HG02943 (cell line): ENCODE measurements at regions not wholly inside any gene's neighbourhood (a gene's known extent, or its start where the extent isn't known, plus 50 kb on each side); places are given as distances from the start of the nearest gene placed in this dataset.

Experiments used
- ATAC-seq: cut with Tn5 transposase; IDR thresholded peaks from one replicate; pipeline ENCODE4 v1.9.1; 2021; ENCODE audit warnings: mild to moderate bottlenecking, low read depth, moderate library complexity; ENCODE audit not compliant: unreplicated experiment

- ATAC-seq: no peak
These were observed 69.8 kb upstream of the SLC7A11 start for GRCh38 chr4:138311771-138312535.

- ATAC-seq: no peak
These were observed 68.8 kb upstream of the SLC7A11 start for GRCh38 chr4:138310991-138311390.

- ATAC-seq: no peak
These were observed 68.3 kb upstream of the SLC7A11 start for GRCh38 chr4:138310498-138310897.

- no peak for ATAC-seq
These were observed 66.2 kb upstream of the SLC7A11 start for GRCh38 chr4:138308356-138308755.

- ATAC-seq: no peak
These were observed 65.2 kb upstream of the SLC7A11 start for GRCh38 chr4:138307319-138307718.

- no peak for ATAC-seq
These were observed 62.9 kb upstream of the SLC7A11 start for GRCh38 chr4:138305050-138305449.

- ATAC-seq: no peak
These were observed 59.4 kb upstream of the SLC7A11 start for GRCh38 chr4:138301536-138301935.

- ATAC-seq: no peak
These were observed 58.5 kb upstream of the SLC7A11 start for GRCh38 chr4:138300616-138301015.

GRCh38 chr4:138299881-138300280 lies 57.7 kb upstream of the SLC7A11 start:
- ATAC-seq: no peak

- ATAC-seq: no peak
These were observed 56.7 kb upstream of the SLC7A11 start for GRCh38 chr4:138298866-138299265.

- no peak for ATAC-seq
These were observed 56.3 kb upstream of the SLC7A11 start for GRCh38 chr4:138298431-138298830.

- ATAC-seq: no peak
These were observed 55.7 kb upstream of the SLC7A11 start for GRCh38 chr4:138297743-138298405.

GRCh38 chr4:138292321-138292720 lies 50.2 kb upstream of the SLC7A11 start:
- ATAC-seq: no peak
